GM18508 (cell line): ENCODE measurements at regions not wholly inside any gene's neighbourhood (a gene's known extent, or its start where the extent isn't known, plus 50 kb on each side); places are given as distances from the start of the nearest gene placed in this dataset.

ENCODE experiments used
- ATAC-seq: cut with Tn5 transposase; IDR thresholded peaks from one replicate; pipeline ENCODE4 v1.9.1; 2021; ENCODE audit warnings: moderate number of reproducible peaks; ENCODE audit not compliant: insufficient read depth, unreplicated experiment

DNA sequence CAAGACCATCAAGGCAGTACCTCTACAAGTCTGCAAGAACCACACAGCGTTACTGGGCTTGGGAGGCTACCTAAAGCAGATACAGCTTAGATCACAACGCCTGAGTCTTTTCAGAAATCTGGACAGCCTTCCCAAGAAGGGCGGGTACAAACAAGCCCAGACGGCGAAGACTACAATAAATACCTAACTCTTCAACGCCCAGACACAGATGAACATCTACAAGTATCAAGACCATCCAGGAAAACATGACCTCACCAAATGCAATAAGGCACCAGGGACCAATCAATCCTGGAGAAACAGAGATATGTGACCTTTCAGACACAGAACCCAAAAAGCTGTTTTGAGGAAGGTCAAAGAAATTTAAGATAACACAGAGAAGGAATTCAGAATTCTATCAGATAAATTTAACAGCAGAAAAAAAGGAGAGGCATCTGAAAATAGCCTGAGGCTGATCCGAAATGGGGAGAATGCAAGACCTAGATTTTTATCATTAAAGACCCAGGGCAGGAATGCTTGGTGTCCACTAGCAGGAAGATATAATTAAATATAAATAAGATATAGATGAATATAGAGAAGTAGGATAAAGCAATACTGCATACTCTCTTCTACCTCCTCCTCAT lies 131.7 kb upstream of the COL21A1 start:
- no peak for ATAC-seq

DNA sequence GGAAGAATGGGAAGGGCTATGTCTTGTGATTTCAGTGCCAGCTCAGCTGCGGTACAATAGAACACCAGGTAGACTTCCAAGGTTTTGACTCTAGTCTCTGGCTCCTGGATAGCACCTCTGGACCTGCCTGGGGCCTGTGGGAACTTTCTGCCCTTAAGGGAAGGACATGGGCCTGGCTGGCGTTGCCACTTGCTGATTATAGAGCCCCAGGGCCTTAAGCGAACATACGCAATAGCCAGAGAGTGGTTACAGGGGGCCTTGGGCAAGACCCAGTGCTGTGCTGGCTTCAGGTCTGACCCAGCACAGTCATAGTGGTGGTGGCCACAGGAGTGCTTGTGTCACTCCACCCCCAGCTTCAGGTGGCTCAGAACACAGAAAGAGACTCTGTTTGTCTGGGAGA lies 131.1 kb upstream of the COL21A1 start:
- ATAC-seq: no peak

DNA sequence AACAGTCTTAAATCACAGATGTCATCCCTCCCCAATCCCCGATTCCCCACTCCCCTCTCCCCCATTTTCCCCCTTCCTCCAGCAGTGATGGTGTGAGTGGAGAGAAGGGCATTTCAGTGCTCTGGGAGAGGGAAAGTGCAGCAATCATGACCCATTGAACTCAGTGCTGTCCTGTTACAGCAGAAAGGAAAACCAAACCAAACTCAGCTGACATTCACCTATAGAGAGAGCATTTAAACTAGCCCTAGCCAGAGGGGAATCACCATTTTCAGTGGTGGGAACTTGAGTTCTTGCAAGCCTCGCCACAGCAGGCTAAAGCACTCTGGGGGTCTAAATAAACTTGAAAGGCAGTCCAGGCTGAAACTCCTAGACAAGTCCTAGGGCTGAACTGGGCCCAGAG lies 129.9 kb upstream of the COL21A1 start:
- ATAC-seq: no peak

DNA sequence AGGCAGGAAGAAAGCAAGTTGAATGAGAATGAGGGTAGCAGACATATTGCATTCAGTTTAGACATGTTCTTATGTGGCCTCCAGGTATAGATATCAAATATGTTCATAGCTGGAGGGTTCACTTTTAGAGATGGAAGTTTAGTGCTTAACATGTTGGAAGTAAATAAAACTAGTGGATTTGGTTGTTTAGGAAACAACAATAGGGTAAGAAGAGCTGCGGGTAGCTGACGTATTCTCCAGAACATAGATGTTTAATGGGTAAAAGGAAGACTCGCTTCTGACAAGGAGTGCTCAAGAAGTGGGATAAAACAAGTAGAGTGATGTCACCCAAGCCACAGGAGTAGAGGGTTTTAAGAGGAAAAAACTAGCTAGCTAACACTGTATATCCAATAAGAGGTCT lies 128.4 kb upstream of the COL21A1 start:
- no peak for ATAC-seq

DNA sequence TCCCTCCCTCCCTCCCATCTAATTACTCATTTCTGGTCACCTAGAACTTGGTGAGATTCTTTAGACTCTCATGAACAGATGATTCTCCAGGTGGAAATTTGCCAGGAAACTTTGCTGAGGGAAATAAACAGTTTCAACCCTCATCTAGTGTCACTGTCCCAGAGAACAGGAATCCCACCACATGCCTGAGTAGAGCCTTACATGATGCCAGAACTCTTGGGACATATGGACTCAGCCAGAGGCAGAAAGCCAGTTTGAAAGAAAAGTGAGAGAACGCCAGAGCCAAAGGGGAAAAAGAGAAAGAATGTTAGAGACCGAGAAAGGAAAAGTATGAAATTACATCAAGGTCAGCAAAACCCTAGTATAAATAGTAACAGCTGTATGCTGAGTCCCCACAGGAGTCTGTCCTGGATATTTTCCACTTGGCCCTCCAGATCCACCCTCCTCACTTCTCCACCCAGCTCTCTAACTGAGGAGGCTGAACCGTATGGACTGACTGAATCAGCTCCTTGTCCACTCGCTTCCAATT lies 127.5 kb upstream of the COL21A1 start:
- no peak for ATAC-seq

DNA sequence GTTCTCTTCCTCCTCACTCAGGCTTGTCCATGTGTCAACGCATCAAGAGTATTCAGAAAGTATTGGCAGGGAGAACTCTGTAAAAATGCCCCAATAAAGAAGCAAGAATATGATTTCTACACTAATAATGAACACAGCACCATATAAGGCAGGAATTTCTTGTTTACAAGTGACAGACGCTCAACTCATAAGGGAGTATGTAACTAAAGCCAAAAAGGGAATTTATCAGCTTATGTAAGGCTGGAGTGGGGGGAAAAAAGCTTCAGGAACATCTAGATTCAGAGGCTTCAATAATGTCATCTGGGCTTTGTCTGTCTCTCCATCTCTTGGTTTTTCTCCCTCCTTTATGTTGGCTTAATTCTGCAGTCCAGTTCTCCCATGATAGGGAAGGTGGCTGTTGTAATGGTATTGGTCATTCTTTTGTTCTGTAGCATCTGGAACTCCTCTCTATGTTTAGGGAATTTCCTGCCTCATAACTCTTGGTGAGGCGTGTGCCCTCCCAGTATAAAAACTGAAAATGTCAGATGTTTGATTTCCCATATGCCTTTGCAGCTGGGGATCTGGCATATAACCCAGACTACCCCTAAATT lies 125.1 kb upstream of the COL21A1 start:
- ATAC-seq: no peak

DNA sequence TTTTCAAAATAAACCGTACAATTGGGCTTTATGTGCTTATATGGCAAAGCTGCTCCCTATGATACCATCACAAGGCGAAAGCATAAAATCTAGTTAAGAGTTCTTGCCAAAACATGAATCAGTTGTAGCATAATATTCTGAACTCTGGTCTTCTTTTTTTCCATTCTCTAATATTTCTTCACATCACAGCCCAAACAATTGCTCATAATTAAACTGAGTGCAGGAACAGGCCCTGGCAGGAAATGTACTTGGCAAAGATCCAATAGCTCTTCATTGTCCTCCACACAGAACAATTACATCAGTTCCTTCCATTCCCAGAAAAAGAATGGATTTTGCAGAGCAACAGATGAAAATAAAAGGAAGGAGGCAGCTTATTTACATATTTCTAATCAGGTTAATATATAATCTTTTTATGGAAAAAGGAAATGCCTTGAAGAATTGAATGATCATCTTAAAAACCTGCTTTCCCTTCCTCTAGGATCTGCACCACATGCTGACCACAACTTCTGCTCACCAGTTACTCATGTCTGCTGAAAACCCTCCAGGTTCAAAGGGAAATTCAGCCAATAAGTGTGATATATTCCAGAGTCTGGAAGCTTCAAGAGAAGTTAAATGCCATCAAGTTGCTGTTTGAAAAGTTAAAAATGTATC lies 123.3 kb upstream of the COL21A1 start:
- peak; percentile 87 for ATAC-seq

DNA sequence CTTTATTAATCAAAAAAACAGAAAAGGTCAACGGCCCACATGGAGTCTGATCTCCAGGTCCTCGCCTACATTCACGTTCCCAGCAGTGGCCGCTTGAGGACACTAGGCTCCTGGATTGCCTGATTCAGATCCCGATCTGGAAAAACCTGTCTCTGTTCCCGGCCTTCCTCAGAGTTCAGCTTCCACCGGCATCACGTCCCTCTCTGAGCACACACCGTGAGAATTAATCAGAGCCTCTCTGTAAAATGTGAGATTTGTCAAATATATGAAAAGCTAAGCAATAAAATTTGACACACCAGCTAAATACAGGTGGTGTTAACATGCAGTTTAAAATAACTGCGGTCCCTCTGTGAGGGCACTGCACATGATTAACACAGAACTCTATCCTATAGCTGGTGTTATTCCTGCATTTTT lies 122.8 kb upstream of the COL21A1 start:
- no peak for ATAC-seq

DNA sequence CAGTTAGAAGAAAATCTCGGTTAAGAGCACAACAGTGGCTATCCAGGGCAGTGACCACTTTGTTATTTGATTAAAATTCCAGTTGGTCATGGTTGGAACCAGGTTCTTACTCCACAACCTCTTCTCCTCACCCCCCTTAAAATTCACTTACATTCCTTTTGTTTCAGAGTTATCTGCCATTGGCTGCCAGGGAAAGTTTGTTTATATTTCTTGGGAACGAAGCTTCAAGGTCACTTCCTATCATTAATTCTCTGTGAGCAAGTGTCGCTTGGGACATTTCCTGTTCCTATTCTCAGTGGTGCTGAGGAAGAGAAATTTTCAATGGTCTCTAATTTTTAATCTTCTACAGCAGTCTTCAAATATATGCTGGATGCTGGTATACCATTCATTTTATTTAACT lies 121.1 kb upstream of the COL21A1 start:
- no peak for ATAC-seq

DNA sequence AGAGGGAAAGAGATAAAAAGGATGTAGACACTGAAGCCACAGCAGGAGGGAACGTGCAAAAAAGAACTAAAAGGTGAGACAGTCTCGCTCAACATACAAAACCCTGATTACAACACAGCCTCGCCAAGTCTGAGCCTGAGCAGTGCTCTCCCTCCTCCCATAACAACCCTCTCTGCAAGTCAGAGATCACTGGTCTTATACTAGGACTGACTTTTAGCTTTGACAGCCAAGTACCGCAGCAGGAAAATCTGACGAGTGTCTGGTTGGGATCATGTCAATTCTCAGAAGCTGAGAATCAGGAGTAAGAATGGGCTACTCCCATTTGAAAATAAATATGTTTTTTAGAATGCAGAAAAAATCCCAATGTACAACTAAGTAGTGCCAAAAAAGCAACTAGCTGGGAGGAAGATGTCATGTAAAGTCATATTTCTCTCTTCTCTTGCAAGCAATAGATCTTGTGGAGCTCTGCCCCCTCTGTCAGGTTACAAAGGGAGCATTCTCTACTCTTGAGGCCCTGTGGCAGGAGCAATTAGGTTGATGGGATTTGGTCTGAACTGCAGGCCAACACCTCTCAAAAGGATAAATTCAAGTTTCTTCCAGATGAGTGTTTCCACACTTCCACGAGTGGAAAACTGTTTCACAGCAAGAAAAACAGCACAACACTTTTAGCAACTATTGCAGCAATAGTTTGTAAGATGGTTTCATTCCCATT lies 118.9 kb upstream of the COL21A1 start:
- no peak for ATAC-seq

DNA sequence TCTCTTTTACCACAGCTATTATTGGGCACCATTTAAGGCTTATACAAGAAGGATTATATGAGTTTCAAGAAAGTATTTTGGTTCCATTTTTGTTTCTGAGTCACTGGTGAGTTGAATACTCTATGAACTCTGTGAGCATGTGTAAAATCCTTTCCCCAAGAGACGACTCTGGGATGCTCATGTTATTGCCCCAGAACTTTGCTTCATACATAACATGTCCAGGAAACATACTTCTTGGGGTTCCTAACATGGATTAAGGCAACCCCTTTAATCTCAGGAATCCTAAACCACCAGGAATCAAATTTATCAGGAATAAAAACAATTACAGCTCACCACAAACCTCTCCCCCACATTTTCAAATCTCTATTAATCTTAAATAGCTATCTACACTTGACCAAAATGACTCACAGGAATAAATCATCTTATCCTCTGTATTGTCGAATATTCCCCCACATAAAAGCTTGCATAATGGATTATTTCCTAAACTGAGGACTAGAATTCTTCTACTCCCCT lies 117.5 kb upstream of the COL21A1 start:
- no peak for ATAC-seq

DNA sequence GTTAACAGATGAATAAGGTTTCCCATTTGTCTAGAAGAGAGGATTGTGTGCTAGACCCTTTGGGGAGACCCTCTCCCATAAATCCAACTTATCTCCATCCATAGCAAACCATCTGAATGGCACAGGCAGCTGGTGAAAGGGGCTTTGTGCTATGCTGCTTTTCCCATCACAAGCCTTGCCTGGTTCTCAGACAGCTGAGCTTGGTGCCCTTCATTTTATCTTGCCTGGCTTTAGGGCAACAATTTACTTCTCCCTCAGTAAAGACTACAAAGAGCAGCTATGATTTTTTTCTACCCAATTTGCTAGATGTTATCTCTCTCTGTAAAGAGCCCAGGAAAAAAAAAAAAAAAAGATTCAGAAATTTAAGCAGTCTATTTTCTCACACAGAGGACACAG lies 117.0 kb upstream of the COL21A1 start:
- no peak for ATAC-seq

DNA sequence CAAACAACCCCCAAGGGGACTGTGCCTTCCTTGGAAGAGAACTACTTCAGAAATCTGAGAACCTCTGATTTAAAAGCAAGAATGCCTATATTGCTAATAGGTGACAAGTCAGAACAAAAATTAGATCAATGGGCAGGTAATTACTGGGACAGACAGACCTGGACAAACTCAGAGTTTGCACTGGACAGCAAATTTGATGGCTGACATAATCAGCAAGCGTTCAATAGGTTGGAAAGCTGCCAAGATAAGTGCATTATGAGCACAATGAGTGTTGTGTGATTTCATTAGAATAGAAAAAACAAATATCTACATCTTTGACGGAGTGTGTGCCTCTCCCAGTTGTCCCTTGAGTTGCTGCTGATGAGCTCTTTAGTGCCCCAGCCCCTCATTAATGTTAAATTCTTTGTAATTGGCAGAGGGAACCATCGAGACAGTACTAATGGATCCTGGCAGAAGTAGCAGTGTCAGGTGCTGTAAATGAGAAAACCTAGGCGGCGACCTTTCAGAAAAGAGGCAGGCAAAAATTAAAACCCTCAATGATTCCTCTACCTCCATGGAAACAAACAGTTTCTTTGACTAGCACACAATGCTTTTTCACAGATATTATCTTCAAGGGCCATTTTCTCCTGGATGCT lies 116.5 kb upstream of the COL21A1 start:
- no peak for ATAC-seq

DNA sequence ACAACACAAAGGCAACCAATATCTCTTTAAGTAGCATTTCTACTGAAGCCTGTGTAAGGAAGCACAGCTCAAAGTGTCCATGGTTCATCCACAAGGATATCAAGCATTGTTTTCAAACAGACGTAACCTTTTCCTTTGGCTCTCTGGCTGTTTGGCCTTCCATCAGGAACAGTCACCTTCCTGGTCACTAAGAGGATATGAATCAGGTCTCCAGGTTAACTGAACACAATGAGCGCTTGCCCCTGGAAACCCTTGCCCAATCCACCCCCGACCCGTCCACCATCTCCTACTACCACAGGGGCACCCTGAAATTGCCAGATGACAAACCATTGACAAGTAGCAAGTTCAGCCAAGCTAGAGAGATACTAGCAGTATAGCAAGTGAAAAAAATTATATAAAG lies 114.4 kb upstream of the COL21A1 start:
- no peak for ATAC-seq

DNA sequence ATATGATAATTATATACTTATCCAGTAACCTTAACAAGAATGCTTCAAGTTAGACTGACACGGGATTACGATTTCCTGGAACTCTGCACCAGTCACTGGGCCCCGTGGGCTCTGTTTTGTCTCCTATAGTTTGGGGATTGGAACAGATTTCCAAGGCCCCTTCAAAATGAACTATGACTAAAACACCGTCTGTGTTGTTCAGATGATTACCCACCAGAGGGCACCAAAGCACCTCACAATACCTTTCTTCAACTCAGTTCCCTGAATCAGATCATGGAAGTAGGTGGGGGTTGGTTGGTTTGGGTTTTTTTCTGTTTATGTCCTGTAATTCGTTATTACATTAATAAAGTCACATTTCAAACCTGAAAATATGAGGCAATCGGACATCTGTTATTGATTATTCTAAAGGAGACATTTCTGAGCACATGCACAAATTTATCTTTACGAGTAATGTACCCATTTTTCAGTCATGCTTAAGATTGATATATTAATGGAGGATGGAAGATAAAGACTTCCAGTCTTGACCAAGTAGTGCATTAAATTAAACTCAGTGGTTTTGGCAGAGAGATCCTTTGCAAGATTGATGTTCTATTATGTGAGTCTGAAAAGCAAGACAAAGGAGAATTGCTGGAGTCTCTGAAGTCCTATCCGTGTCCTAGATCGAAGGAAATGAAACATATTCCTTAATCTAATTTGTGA lies 112.0 kb upstream of the COL21A1 start:
- ATAC-seq: peak; percentile 71

DNA sequence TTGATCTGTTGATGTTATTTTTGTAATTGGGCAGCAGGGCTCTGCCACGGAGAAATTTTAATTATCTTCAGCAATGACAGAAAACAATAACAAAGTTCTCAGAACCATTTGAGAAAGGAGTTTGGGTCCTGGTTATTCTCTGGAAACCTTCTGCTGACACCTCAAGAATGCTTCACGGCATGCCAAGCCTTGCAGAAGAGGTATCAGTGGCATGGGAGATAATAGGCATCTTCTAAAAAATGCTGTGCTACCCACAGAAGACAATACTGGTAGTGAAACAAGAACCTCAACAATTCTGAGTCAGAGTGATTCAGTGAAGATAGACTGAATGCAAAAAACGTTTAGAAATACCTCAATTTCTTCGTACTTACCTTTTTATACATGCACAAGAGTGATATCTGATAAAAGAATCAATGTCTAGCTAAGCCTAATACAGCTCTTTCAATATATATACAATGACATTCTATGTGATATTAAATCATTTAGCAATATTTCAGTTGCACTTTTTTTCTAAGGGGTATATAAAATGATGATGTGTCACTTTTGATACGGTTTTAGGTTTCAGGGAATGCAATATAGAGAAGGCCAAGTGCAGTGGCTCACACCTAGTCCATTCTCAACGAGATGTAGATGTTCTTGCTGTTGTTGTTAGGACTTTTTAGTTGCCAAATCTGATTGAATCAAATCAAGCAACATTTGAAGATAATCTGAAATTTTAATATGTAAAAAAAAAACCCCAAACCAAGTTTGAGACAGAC lies 110.4 kb upstream of the COL21A1 start:
- no peak for ATAC-seq

DNA sequence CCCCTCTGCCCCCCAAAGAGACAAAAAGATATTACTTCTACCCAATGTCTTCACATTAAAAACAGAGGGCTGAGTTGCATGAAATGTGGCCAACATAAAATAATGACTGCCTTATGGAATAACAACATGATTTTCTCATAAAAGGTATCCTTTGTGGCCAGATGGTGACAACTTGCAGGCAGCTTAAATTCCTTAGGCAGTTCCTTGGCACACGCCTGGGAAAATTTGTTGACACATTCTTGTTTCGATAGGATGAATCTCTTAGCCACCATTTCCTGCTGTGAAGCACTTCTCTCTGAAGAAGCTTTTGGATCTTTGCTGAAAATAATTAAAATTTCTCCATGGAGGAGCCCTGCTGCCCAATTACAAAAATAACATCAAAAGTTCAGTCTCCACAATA lies 109.0 kb upstream of the COL21A1 start:
- ATAC-seq: no peak

DNA sequence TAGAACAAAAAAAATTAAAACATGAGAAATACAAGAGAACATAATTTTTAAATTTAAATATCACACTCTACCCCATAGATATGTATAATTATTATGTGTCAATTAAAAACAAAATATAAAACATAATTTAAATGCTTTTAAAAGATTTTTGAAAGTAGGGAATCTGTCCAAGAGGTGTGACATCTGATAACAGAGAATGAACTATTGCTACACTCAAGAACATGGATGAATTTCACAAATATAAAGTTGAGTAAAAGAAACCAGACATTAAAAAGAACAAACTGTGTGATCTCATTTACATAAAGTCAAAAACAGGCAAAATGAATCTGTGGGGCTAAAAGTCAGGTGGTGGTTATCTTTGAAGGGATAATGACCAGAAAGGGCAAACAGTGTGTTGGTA lies 106.5 kb upstream of the COL21A1 start:
- ATAC-seq: no peak

DNA sequence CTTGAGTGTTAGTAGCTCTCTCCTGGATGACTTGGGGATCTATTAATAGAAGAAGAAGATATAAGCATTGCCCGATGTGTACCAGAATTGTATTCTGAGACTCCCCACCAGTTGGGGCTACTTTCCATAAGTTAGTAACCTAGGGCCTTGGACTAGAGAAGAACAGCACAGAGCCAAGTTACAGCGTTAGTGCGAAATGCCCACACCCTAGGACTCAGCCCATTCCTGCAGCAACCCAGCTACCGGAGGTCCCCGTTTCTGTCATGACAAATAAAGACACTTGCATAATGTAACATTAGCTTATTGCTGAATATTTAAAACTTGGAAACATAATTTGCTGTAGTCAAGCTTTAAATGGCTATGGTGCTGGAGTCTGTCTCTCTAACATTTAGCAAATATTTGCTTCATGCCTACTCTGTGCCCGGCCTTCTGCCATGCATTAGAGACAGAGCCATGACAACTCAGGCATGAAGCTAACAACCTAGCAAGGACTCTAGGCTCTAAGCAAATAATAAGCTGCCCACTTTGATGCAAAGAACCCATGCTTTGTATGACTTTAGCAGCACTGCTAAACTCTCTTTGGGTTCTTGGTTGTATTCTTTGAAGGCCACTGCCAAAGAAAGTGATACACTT lies 103.4 kb upstream of the COL21A1 start:
- ATAC-seq: no peak
